HCT116 (cell line): ENCODE measurements at regions not wholly inside any gene's neighbourhood (a gene's known extent, or its start where the extent isn't known, plus 50 kb on each side); places are given as distances from the start of the nearest gene placed in this dataset.

ENCODE experiments used
- ATAC-seq: fragments of 200-7000 bp; cut with Tn5 transposase; 2 replicates; pipeline ENCODE4 v1.9.1; 2020; ENCODE audit warnings: mild to moderate bottlenecking, moderate library complexity
- BruUV-seq: library from RNA; stranded (reverse); fragments of 400-500 nt; replicated peaks from 2 replicates; lab custom pipeline; 2021; lab: Mats Ljungman, UMichigan
- CTCF ChIA-PET: fragments of 300-600 bp; sonication (Branson Sonifier 250); formaldehyde crosslinking; loops from one replicate; lab custom pipeline; 2021; ENCODE audit warnings: antibody characterized with exemption; lab: Charles Lee
- POLR2A ChIA-PET: fragments of 300-600, 350-600 bp; sonication (Branson Sonifier 250); formaldehyde crosslinking; loops from one replicate; lab custom pipeline; 2021; ENCODE audit warnings: antibody characterized with exemption; lab: Charles Lee
- RAD21 ChIA-PET, 2 experiments: fragments of 300-600 bp; sonication (Branson Sonifier 250); formaldehyde crosslinking; loops; one replicate each; lab custom pipeline; 2023; ENCODE audit warnings: low total read pairs in 2 of 2; ENCODE audit not compliant: uncharacterized antibody in 2 of 2, unreplicated experiment in 2 of 2, low non-redundant PET in 1 of 2; lab: Charles Lee
- DNase-seq: peaks from one replicate; pipeline ENCODE4 v3.0.0-alpha.2; 2010; ENCODE audit warnings: low read depth, low spot score
- H2AFZ ChIP-seq: fragments of 200-600 bp; shearing (Covaris generic), sonication (generic); 2 replicates; pipeline ENCODE4 v1.6.1; 2017; ENCODE audit warnings: low read depth, mixed run types, mixed read lengths, antibody characterized with exemption, low read length; ENCODE audit not compliant: poor library complexity, severe bottlenecking
- H3K27ac ChIP-seq: 2 replicates; pipeline ENCODE4 v1.5.1; 2012; ENCODE audit warnings: low read depth, low read length
- H3K27me3 ChIP-seq: fragments of 200-600 bp; sonication (generic); 2 replicates; pipeline ENCODE4 v1.6.1; 2016; ENCODE audit warnings: mixed run types, low read length, mixed read lengths; ENCODE audit not compliant: insufficient read depth
- H3K36me3 ChIP-seq, 2 experiments: fragments of 200-500 bp in 1 of 2; fragments of 200-600 bp in 1 of 2; sonication (Bioruptor generic) in 1 of 2; sonication (generic) in 1 of 2; 2 replicates each; pipeline versions ENCODE4 v1.5.1 to v1.6.1; 2014 to 2016; ENCODE audit warnings: low read length in 2 of 2, inconsistent platforms in 1 of 2, mixed read lengths in 1 of 2, mixed run types in 1 of 2; ENCODE audit not compliant: insufficient read depth in 2 of 2, control insufficient read depth in 1 of 2
- H3K4me1 ChIP-seq, 2 experiments: fragments of 200-600 bp in 1 of 2; sonication (generic) in 1 of 2; 2 replicates each; pipeline versions ENCODE4 v1.5.1 to v1.6.1; 2012 to 2017; ENCODE audit warnings: low read length in 2 of 2, inconsistent platforms in 1 of 2, mild to moderate bottlenecking in 1 of 2, mixed read lengths in 1 of 2, mixed run types in 1 of 2, moderate library complexity in 1 of 2; ENCODE audit not compliant: insufficient read depth in 2 of 2, control insufficient read depth in 1 of 2
- H3K4me2 ChIP-seq: fragments of 200-600 bp; sonication (generic); 2 replicates; pipeline ENCODE4 v1.6.1; 2017; ENCODE audit warnings: mixed run types, low read length, mixed read lengths
- H3K4me3 ChIP-seq, 2 experiments: fragments of 200-600 bp in 1 of 2; sonication (generic) in 1 of 2; replicated peaks in 1 of 2; 2 replicates each; pipeline ENCODE4 v1.5.1; 2011 to 2016; ENCODE audit warnings: low read length in 2 of 2, control low read depth in 1 of 2, low read depth in 1 of 2, mild to moderate bottlenecking in 1 of 2, mixed read lengths in 1 of 2, mixed run types in 1 of 2
- H3K79me2 ChIP-seq: fragments of 200-600 bp; sonication (generic); 2 replicates; pipeline ENCODE4 v1.6.1; 2017; ENCODE audit warnings: mild to moderate bottlenecking, mixed run types, low read length, moderate library complexity, mixed read lengths; ENCODE audit not compliant: insufficient read depth
- H3K9ac ChIP-seq: fragments of 200-600 bp; sonication (generic); 2 replicates; pipeline ENCODE4 v1.6.1; 2016; ENCODE audit warnings: low read length, mixed read lengths
- H3K9me2 ChIP-seq: fragments of 200-600 bp; sonication (generic), shearing (Covaris generic); 2 replicates; pipeline ENCODE4 v1.6.1; 2017; ENCODE audit warnings: mixed run types, mild to moderate bottlenecking, moderate library complexity; ENCODE audit not compliant: insufficient read depth
- H3K9me3 ChIP-seq, 2 experiments: fragments of 200-500 bp in 1 of 2; fragments of 200-600 bp in 1 of 2; sonication (Bioruptor generic) in 1 of 2; sonication (generic) in 1 of 2; 2 replicates each; pipeline ENCODE4 v1.6.1; 2014 to 2017; ENCODE audit warnings: low read length in 2 of 2, mixed read lengths in 2 of 2, inconsistent platforms in 1 of 2, low read depth in 1 of 2, mild to moderate bottlenecking in 1 of 2, mixed run types in 1 of 2, moderate library complexity in 1 of 2; ENCODE audit not compliant: control insufficient read depth in 1 of 2, insufficient read depth in 1 of 2
- H4K20me1 ChIP-seq: fragments of 200-600 bp; sonication (generic), shearing (Covaris generic); 2 replicates; pipeline ENCODE4 v1.6.1; 2017; ENCODE audit warnings: mixed run types, mild to moderate bottlenecking, moderate library complexity; ENCODE audit not compliant: insufficient read depth
- ATF3 ChIP-seq: IDR thresholded peaks from 2 replicates; pipeline ENCODE4 v1.6.1; 2012
- CEBPB ChIP-seq: IDR thresholded peaks from 2 replicates; pipeline ENCODE4 v1.6.1; 2012; ENCODE audit warnings: low read depth
- CTCF ChIP-seq, 3 experiments: fragments of 200-600 bp in 1 of 3; sonication (generic) in 1 of 3; IDR thresholded peaks in 2 of 3; conservative IDR thresholded peaks in 1 of 3; 2 replicates each; pipeline ENCODE4 v1.5.1; 2012 to 2017; ENCODE audit warnings: low read depth in 2 of 3, low read length in 2 of 3, antibody characterized with exemption in 1 of 3, borderline replicate concordance in 1 of 3, control low read depth in 1 of 3, mild to moderate bottlenecking in 1 of 3, mixed read lengths in 1 of 3, mixed run types in 1 of 3, moderate library complexity in 1 of 3; ENCODE audit not compliant: insufficient read depth in 1 of 3
- ELF1 ChIP-seq: IDR thresholded peaks from 2 replicates; pipeline ENCODE4 v1.6.1; 2012; ENCODE audit warnings: low read depth, borderline replicate concordance
- EZH2phosphoT487 ChIP-seq: fragments of 200-600 bp; IDR thresholded peaks from 2 replicates; pipeline ENCODE4 v1.6.1; 2018; ENCODE audit warnings: antibody characterized with exemption, borderline replicate concordance
- JUND ChIP-seq: IDR thresholded peaks from 2 replicates; pipeline ENCODE4 v1.6.1; 2012
- MAX ChIP-seq: IDR thresholded peaks from 2 replicates; pipeline ENCODE4 v1.6.1; 2012
- POLR2A ChIP-seq: IDR thresholded peaks from 2 replicates; pipeline ENCODE4 v1.7.0; 2011; ENCODE audit warnings: borderline replicate concordance; ENCODE audit not compliant: insufficient read depth, insufficient read length; ENCODE audit errors: extremely low read depth
- POLR2AphosphoS5 ChIP-seq: IDR thresholded peaks from 2 replicates; pipeline ENCODE4 v1.6.1; 2011; ENCODE audit warnings: mild to moderate bottlenecking, low read depth, low read length, moderate library complexity
- RAD21 ChIP-seq: IDR thresholded peaks from 2 replicates; pipeline ENCODE4 v1.6.1; 2012; ENCODE audit warnings: low read depth, mild to moderate bottlenecking
- REST ChIP-seq: IDR thresholded peaks from 2 replicates; pipeline ENCODE4 v1.6.1; 2012; ENCODE audit warnings: low read depth
- SIN3A ChIP-seq: IDR thresholded peaks from 2 replicates; pipeline ENCODE4 v1.6.1; 2012; ENCODE audit warnings: low read depth
- SRF ChIP-seq: IDR thresholded peaks from 2 replicates; pipeline ENCODE4 v1.6.1; 2012; ENCODE audit warnings: low read depth
- TCF7L2 ChIP-seq: IDR thresholded peaks from 2 replicates; pipeline ENCODE4 v1.7.0; 2011; ENCODE audit warnings: borderline replicate concordance, inconsistent platforms; ENCODE audit not compliant: insufficient read depth, insufficient read length; ENCODE audit errors: extremely low read depth
- ZBTB33 ChIP-seq: IDR thresholded peaks from 2 replicates; pipeline ENCODE4 v1.6.1; 2011; ENCODE audit warnings: mild to moderate bottlenecking, low read length, moderate library complexity; ENCODE audit not compliant: insufficient replicate concordance; ENCODE audit errors: extremely low read depth
- ZFX ChIP-seq: fragments of 450-650 bp; IDR thresholded peaks from 2 replicates; pipeline ENCODE4 v1.6.1; 2017
- intact Hi-C: fragments of 100-400 bp; cut with micrococcal nuclease; formaldehyde crosslinking; loops from 2 replicates; pipeline ENCODE4 v1.10.0; 2022

GRCh38 chr15:97680606-97681220 lies 279.8 kb upstream of the ARRDC4 start:
- RAD21 ChIA-PET: no interaction called here
- no peak for TF ChIP-seq JUND
- TF ChIP-seq TCF7L2: no peak
- no peak for TF ChIP-seq EZH2phosphoT487
- TF ChIP-seq ZBTB33: no peak
- no peak for TF ChIP-seq SIN3A
- no peak for TF ChIP-seq RAD21
- TF ChIP-seq ATF3: no peak
- TF ChIP-seq POLR2A: no peak
- TF ChIP-seq CTCF (IDR thresholded peaks at IDR 0.05 in 2 of 3, conservative IDR thresholded peaks at IDR 0.05 in 1 of 3; ENCODE audit: borderline replicate concordance in 1 of 3, insufficient read depth in 1 of 3, low read depth in 2 of 3, low read length in 2 of 3): no peak
- no peak for TF ChIP-seq REST
- no peak for TF ChIP-seq POLR2AphosphoS5
- no peak for TF ChIP-seq ZFX
- TF ChIP-seq ELF1: no peak
- TF ChIP-seq CEBPB: no peak
- no peak for TF ChIP-seq SRF
- no peak for TF ChIP-seq MAX
- Histone ChIP-seq H3K27ac (no peak overlapping the region), H3K4me1 (no peaks in the 10 kb centered on the region), H3K27me3 (no peaks in the 10 kb centered on the region), H3K9ac (no peak overlapping the region), H4K20me1 (no peaks in the 10 kb centered on the region), H2AFZ (no peak overlapping the region), H3K4me2 (no peak overlapping the region), H3K4me3 (no peak overlapping the region), H3K36me3 (no peaks in the 10 kb centered on the region; a peak in 1 of 4 replicates), H3K9me3 (no peaks in the 10 kb centered on the region; a peak in 1 of 4 replicates), H3K9me2 (no peaks in the 10 kb centered on the region), H3K79me2 (no peaks in the 10 kb centered on the region)
- POLR2A ChIA-PET: no interaction called here
- intact Hi-C loops: no loop called here
- DNase-seq (no peak), ATAC-seq (no peak)
- CTCF ChIA-PET: no interaction called here
- BruUV-seq: no TSS peak
